Left hindlimb (tissue), 1 donor: ENCODE measurements at regions not wholly inside any gene's neighbourhood (a gene's known extent, or its start where the extent isn't known, plus 50 kb on each side); places are given as distances from the start of the nearest gene placed in this dataset.
"Not testable (repeated sequence)": the region's sequence is repeated elsewhere in the genome, so short reads cannot be mapped to it uniquely, and the experiment has no call there.

Source experiments
- DNase-seq: peaks from one replicate; pipeline ENCODE4 v3.0.0-alpha.2; 2018

GRCh38 chr3:102354818-102355515 is 79.8 kb upstream of the ZPLD1 start:
- DNase-seq: no peak

GRCh38 chr3:102356506-102356905 is 78.3 kb upstream of the ZPLD1 start:
- DNase-seq: no peak

- not testable (repeated sequence) for DNase-seq
Observed at GRCh38 chr3:102357313-102357712, 77.5 kb upstream of the ZPLD1 start.

- DNase-seq: no peak
Observed at GRCh38 chr3:102360183-102360860, 74.5 kb upstream of the ZPLD1 start.

GRCh38 chr3:102361101-102361500 is 73.7 kb upstream of the ZPLD1 start:
- DNase-seq: no peak

- DNase-seq: not testable (repeated sequence)
Observed at GRCh38 chr3:102366116-102366515, 68.7 kb upstream of the ZPLD1 start.

- DNase-seq: no peak
Observed at GRCh38 chr3:102374863-102375634, 59.8 kb upstream of the ZPLD1 start.

- DNase-seq: no peak
Observed at GRCh38 chr3:102378216-102378615, 56.6 kb upstream of the ZPLD1 start.

- DNase-seq: not testable (repeated sequence)
Observed at GRCh38 chr3:102382201-102382600, 52.6 kb upstream of the ZPLD1 start.
